ENCODE measurements at regions not wholly inside any gene's neighbourhood (a gene's known extent, or its start where the extent isn't known, plus 50 kb on each side); places are given as distances from the start of the nearest gene placed in this dataset.
"Not testable (repeated sequence)": the region's sequence is repeated elsewhere in the genome, so short reads cannot be mapped to it uniquely, and the experiment has no call there.

GRCh38 chr18:38752430-38752829 is 1186.8 kb upstream of the CELF4 start:
- DNase-seq (ENCODE audit: low spot score) = no peak

DNA sequence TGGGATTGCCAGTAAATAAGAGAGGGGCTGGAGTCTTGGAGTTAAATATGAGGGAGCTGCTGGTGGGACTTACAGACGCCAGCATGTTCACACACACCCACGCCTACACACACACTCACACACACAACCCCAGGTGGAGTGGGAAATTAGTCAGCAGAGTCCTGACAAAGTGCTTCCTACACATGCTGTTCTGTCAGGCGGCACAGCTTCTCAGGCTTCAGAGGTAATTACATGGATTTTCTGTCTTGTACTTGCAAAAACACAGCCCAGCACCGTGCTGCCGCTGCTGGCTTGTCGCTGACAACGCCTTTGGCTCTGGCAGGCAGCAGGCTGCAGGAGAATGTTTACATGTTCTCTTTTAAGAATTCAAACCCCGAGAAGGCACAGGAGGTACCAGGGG is 1186.3 kb upstream of the CELF4 start:
- no peak for DNase-seq (ENCODE audit: low spot score)

DNA sequence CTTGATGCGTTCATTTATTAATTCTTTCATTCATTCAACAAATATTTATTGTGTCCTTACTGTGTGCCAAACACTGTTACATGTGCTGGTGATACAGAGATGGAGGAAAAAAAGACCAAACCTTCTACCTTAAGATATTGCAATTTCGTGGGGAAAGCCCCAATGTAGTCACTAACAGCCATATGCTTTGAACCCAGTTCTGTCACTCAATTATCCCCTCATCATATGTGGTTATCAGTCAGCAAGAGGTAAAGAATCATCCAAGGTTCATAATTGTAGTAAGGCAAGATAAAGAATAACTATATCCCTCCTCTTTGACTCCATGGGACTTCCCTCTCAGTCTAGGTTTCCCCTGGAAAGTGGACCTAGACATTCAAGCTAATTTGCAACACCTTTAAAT is 1185.6 kb upstream of the CELF4 start:
- DNase-seq (ENCODE audit: low spot score) = no peak

GRCh38 chr18:38750751-38751150 is 1185.2 kb upstream of the CELF4 start:
- no peak for DNase-seq (ENCODE audit: low spot score)

GRCh38 chr18:38747153-38747552 is 1181.6 kb upstream of the CELF4 start:
- DNase-seq (ENCODE audit: low spot score) = no peak

DNA sequence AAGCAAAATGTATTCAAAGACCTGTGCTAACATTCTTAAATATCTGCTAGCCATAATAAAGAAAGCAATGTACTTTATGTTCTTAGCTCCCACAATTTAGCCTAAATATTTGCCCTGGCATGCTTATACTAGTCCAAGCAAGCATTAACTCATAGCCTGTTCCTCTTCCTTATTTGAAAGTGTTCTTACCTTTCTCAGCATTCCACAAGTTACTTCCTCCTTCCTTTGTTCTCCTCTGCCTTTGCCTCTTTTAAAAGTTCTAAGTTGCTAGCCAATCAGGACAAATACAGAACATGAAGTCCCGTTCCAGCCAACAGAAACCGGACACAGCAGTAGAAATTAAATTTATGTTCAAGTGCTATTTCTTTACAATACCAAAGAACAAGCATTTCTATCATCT is 1154.6 kb upstream of the CELF4 start:
- not testable (repeated sequence) for DNase-seq (ENCODE audit: low spot score)

DNA sequence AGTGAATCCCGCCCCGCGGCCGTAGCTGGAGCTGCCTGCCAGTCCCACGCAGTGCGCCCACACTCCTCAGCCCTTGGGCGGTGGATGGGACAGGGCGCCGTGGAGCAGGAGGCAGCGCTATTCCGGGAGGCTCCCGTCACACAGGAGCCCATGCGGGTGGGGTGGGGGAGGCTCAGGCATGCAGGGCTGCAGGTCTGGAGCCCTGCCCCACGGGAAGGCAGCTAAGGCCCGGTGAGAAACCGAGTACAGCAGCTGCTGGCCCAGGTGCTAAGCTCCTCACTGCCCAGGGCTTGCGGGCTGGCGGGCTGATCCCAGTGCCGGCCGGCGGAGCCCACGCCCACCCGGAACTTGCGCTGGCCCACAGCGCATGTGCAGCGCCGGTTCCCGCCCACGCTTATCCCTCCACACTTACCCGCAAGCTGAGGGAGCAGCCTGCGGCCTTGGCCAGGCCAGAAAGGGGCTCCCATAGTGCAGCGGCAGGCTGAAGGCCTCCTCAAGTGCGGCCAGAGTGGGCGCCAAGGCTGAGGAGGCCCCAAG is 1152.8 kb upstream of the CELF4 start:
- no peak for DNase-seq (ENCODE audit: low spot score)

DNA sequence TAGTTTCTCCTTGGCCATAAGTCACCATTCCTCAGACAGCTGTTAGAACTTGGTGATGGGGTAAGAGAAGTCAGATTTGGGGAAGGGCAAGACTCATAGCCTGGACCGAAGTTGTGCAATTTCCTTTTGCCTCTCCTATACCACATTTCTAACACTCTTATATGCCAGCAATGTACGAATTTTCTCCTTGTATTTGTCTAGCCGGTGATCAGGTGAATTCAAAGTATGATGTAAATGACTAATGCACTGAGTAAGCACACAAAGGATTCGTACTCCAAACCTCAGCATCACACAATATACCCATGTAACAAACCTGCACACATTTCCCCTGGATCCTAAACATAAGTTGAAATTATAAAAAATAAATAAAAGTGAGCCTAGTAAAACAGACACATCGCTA is 1143.5 kb upstream of the CELF4 start:
- DNase-seq (ENCODE audit: low spot score) = no peak

DNA sequence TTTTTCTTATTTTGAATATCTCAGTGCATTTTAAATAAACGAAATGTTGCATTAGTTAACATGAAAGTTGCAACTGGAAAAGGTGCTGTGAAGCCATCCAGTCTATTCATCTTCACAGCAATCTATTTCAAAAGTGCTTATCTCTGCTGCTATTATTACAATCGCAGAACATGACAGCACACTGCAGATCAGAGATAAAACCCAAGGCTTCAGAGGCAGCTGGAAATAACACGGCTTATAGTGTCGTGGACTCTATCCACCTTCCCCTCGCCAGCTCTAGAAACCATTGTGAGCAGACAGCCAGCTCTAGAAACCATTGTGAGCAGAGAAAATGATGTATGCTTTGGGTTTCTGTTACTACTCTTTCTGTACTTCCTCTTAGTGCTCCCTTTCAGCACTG is 1140.8 kb upstream of the CELF4 start:
- no peak for DNase-seq (ENCODE audit: low spot score)

GRCh38 chr18:38698088-38698487 is 1132.5 kb upstream of the CELF4 start:
- no peak for DNase-seq (ENCODE audit: low spot score)

DNA sequence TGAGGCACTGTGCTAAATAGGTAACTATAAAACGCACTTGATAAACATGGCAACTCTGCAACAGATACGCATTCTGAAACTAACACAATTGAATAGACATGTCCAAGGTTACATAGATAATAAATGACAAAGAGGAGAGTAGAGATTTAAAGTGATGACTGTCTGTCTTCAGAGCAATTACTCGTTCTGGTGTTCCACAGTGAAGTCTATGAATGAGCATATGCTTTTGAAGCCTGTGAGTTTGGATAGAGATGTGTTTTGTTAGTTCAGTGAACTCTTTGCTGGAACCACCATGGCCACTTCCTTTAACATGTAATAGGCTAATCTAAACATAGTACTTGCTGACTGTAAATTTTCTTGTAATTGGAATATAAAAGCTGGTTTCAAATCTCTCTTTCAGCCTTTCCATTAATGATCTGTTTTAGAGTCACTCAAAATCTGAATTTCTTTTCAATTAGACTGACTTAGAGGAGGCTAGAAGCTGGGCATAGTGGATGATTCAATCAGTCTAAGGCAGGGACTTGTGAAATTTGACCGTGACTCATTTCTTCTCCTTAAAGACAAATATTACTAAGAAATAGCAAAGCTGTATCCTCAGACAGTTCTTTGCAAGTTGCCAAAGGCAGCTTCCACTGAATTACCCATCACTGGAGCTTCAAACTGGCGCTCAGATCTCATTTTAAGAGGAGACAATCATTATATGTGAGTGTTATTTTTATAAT is 1130.1 kb upstream of the CELF4 start:
- no peak for DNase-seq (ENCODE audit: low spot score)

DNA sequence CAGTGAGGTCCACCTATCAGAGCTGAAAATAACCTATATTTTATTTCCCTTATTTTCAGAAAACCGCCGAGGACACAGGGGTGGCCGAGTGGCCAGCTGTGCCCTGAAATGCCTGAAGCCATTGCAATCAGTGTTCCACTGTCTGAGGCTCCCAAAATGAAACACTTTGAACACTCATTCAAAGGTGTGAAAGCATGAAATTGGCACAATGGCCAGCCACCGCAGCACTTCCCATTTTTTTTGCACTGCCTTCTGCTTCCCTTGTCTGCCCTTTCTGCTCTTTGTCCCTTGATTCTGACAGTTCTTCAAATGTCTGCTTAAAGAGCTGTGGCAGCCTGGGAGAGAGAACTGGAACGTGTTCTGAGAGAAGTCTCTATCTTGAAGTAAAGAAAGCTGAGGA is 1127.5 kb upstream of the CELF4 start:
- DNase-seq (ENCODE audit: low spot score) = no peak

DNA sequence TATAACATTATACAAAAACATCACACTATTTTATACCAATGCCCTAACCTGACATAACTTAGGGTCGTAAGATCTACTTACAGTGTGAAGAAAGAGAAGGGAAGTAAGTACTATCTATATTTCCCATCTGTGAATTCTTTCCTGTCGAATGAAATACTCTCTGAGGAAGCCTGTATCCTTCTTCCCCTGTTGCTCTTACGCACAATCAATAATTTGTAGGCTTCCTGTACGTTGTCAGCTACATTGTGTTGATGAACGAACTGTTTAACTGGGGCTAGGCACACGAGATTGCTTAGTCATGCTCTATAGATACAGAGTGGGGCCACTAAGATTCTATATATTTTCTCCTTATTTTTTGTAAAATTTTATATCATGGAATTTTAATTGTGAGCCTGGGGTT is 1125.0 kb upstream of the CELF4 start:
- no peak for DNase-seq (ENCODE audit: low spot score)

- no peak for DNase-seq (ENCODE audit: low spot score)
Observed at GRCh38 chr18:38688416-38688815, 1122.8 kb upstream of the CELF4 start.

DNA sequence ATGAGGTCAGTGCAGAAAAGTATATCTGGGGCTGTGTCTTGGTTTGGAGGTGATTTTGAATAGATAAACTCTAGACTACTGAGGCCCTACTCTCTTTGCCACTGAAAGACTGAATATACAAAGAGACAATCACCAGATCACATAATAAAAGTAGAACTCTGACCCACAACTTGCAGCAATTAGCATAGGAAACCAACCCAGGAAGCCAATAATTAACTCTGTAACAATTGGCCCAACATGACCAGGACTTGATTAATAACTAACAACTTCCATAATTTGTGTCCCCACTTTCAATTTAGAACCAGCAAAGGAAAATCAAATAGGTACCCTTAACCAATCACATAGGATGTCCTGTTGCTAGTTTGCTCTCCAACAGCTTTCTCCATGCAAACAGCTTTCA is 1104.9 kb upstream of the CELF4 start:
- DNase-seq (ENCODE audit: low spot score) = no peak

GRCh38 chr18:38664929-38665328 is 1099.3 kb upstream of the CELF4 start:
- DNase-seq (ENCODE audit: low spot score) = no peak

GRCh38 chr18:38663682-38664081 is 1098.1 kb upstream of the CELF4 start:
- no peak for DNase-seq (ENCODE audit: low spot score)

DNA sequence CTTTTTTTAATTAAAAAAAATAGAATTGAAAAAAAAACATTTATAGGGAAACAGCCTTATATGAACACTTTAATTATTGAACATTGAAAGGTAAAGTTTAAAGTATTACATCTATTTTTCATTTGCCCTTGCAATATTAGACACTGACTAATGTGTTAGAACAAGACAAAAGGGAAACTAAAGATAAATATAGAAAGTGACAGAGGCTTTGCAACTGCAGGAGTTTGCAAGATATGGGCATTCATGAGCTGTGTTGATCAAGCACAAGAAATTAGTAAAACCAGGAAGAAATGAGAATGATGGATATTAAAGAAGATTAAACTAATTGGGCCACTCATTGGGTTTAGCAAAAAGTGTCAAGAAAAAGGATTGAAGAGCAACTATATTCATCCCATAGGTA is 1097.7 kb upstream of the CELF4 start:
- no peak for DNase-seq (ENCODE audit: low spot score)

GRCh38 chr18:38654946-38655345 is 1089.3 kb upstream of the CELF4 start:
- DNase-seq (ENCODE audit: low spot score) = no peak

- no peak for DNase-seq (ENCODE audit: low spot score)
Observed at GRCh38 chr18:38651736-38652135, 1086.1 kb upstream of the CELF4 start.

GRCh38 chr18:38648179-38648578 is 1082.6 kb upstream of the CELF4 start:
- no peak for DNase-seq (ENCODE audit: low spot score)

DNA sequence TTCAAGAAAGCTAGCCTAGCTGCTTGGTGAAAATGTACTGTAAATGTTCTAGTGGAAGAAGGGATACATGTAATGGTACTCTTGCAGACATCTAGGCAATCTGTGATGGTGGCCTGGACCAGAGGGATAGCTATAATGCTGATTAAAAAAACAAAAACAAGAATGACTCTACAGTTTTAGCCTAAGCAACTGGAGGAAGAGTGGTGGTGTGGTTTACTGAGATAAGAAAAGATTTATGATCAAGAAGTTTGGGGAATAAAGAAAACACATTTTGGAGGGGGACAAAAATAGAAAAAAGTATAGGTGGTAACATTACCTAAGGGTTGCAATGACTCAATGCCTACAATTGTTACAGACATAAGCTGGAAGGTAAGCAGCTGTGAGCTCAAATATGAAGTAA is 1080.7 kb upstream of the CELF4 start:
- DNase-seq (ENCODE audit: low spot score) = no peak

GRCh38 chr18:38644875-38645641 is 1079.5 kb upstream of the CELF4 start:
- no peak for DNase-seq (ENCODE audit: low spot score)

Data from HT-29 (cell line).